ENCODE measurements at regions not wholly inside any gene's neighbourhood (a gene's known extent, or its start where the extent isn't known, plus 50 kb on each side); places are given as distances from the start of the nearest gene placed in this dataset.

DNA sequence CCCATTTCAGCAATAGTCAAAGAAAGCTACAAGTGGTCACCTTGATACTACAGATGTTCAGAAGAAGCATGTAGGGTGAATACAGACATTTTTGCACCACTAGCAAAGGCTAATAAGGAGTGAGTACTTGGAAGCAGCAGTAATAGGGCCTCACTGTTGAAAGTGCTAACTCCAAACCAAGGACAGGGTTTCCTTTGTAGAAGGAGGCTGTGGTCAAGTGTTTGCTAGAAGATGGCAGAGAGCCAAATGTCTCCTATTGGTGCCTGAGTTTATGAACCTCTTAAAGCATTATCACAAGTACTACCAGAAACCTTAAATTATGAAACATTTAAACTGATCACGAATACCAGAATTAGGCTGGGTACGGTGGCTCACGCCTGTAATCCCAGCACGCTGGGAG is 308.1 kb downstream of the ZEB2 start:
- DNase-seq: no peak

DNA sequence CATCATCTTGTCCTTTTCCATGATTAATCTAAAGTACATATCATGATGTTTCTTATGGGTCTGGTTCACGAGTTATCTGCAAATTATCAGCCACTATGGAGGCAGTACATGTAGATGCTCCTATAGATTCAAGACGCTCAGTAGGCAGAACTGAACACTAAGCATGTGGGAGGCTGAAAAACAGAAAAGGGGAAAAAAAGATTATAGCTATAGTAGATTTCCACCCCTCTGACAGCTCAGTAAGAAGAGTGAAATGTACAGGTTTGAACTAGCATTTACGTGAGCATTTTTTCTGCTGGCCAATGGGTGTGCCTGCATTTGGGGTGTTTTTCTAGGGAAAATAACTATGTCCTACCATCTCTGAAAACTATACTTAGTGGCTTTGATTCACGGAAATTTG is 308.9 kb downstream of the ZEB2 start:
- no peak for DNase-seq

DNA sequence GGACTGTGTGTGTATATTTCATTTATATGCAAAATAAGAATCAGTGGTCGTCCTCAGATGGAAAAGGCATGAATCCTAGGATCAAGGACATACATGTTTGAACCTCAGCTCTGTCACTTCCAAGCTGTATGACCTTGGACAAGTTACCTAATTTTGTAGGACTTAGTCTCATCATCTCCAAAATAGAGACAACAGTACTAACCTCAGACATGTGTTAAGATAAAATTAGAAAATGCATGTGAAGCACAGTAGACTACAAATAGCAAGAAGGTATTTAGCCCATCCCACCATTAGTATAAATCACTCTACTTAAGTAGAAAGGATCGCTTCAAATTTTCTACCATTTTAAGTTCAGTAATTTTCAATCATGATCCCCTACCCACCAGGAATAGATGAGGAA is 309.8 kb downstream of the ZEB2 start:
- DNase-seq: no peak

DNA sequence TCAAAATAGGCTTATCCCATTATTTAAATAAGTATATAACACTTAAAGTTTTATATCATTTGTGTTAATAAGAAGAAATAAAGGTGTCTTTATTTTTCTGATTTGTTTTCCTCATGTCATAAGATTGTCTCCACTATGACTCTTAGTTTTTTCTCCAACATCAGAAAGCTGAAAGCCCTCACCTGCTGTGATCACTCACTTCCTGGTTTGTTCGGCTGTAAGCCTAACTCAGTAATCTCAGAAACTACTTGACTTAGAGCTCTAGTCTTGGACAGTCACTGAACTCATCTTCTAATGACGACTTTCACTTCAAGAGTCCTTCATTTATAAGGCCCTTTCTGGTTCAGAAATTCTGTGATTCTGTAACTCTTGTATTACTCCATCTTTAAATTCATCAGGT is 311.0 kb downstream of the ZEB2 start:
- DNase-seq: no peak

DNA sequence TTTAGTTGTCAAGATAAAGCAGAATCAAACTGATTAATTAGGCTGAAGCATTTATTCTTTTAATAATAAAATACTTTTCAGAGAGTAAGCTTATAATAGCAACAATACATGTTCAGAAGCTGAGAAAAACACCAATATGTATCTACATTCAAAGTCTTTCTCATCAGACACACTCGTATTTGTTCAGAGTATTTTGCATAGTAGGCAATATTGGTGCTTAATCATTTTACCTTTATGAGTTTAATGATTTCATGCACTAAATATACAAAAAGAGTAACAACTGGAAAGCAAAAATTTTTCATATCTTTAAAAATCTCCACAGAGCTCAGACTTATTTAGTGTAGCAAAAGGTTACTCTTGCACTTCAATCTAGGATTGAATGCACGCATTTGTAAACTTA is 313.9 kb downstream of the ZEB2 start:
- DNase-seq: no peak

DNA sequence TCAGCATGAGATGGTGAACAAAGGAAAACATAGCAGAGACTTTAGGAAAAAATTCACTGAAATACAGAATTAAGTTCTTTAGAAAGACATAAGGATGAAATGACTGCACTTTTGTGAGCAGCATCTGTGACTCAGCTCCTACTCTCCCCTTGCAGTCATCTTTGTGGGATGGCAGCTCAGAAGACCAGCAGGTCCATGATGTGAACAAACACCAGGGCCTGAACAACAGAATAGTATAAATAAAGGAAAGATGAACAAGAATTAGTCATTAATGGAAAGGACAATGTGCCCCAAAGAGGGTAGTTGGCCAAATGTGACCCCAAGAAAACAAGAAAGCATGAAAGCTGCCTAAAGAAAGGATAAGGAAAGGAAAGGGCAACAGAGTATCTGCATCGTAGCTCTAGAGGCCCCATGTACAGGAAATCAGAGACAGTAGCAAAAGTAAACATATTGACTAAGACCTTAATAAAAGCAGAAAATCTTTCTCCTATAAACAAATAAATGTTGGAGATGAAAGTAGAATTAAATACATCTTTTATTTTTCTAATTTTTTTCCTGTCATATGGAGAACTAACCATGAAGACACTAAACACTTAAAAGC is 318.0 kb downstream of the ZEB2 start:
- no peak for DNase-seq

DNA sequence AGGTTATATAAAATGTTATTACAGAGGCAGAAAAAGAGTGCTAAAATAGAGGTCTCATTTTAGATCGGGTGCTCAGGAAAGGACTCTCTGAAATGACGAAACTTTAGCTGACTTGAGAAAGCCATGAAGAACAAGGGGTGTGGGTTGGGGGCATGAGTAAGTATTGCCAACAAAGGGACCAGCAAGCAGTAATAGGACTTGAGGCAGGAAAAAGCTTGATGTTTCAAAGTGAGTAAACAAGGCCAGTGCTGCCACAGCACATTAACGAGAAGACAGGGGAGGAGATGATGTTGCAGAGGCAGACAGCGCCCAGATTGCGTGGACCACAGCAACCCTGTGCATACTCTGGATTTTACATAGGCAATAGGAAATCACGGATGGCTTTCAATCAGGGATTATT is 318.8 kb downstream of the ZEB2 start:
- DNase-seq: no peak

DNA sequence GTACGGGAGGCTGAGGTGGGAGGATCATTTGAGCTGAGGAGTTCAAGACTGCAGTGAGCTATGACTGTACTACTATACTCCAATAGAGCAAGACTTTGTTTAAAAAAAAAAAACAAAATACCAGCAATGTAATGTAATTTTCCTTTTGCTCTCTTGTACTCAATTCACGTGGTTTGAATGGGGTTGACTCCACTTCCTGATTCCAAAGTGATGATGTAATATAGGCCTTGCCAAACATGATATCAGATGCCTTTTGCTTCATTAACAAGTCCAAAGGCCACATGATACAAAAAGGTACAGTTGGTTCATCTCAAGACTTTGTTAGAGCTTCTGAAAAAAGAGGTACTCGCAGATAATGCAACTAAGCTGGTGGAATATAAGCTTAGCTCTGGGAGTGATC is 321.8 kb downstream of the ZEB2 start:
- DNase-seq: peak in 1 of 2 donors; percentile 2

DNA sequence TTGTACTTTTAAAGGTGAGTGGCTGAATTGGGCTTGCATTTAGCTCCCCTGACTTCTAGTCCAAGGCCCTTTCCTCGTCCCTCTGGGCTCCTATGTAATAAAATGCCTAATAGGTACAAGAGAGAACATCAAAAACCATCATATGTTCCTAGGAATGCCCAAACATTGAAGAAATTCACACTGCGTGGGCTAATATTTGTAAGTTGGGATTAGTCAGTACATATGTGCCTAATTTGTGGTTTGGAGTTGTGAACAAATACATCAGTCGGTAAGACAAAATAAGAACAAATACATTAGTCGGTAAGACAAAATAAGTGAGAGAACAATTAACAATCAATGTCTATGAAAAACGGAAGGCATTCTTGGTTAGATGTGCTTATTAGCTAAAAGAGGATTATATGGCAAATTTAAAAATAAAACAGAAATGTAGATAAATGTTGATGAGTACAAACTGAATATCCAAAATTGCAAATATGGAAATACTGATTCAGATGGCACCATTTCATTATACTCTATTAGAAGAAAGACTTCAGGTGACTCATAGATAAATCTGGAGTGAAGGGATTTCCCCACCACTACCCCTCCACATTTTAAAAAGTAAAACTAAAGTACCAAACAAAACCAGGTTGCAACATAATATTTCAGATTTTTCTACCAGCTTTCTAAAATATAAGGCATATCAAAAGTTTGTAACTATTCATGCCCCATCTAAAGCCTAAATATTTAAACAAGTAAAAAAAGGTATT is 325.4 kb downstream of the ZEB2 start:
- no peak for DNase-seq

DNA sequence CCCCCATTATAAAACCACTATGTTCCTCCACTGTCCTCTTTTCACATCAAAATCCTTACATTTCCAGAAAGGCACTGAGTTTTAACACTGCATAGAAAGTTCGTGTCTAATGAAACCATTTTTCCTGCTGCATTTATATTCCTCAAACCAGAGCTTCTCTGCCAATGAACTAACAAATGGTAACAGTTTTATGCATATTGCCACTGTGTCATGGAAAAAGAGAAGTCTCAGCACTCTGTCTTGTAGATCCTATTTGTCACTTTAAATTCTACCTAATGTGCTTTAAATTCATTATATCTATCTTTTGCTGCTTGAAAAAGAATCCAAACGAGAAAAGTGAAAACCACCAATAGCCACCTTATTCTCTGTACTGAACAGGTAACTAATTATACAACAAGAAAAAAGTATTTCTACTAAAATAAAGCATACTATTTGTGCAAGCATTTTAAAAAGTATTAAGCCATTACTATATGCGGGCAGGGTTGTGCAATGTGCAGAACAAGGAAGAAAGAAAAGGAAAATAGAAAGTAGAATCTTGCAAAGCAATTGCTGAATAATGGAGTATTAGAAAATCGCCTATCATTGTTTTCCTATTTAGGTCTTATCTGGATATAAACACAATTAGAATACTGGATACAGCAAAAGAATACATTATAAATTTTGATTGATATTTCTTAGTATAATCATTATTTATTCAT is 328.9 kb downstream of the ZEB2 start:
- DNase-seq: no peak

DNA sequence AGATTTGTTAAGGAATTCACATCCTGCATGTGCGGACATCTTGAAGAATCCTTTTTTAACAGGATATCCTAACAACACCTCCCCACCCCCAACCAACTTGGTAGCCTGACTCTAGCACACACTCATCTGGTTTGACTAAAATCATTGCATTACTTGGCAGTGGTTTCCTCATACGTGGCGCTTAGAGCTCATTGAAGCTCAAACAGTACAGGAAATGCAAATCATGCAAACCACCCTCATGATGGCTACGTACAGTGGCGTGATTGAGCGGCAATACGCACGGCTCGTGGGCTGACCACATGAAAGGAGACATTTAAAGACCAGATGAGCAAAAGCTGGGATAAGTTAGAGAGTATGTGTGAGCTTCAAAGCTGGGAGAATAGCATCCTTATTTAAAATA is 336.2 kb downstream of the ZEB2 start:
- DNase-seq: peak; percentile 71 to 84

DNA sequence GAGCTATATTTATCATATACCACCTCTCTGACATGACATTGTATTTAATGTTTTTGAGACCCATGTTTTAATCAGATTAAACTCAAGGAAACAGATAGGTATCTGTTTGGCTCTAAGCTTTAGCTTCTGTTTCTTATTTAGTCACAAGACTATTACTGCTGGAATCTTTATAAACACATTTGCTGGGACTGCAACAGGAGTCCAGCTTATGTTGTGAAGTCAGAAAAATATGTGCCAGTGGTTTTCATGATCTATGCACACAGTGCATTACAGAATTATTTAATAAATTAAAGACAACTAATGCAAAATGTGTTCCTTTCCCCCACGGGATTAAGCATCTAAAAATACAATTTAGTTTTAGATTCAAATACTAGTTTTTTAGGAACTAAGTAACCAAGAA is 338.9 kb downstream of the ZEB2 start:
- no peak for DNase-seq

DNA sequence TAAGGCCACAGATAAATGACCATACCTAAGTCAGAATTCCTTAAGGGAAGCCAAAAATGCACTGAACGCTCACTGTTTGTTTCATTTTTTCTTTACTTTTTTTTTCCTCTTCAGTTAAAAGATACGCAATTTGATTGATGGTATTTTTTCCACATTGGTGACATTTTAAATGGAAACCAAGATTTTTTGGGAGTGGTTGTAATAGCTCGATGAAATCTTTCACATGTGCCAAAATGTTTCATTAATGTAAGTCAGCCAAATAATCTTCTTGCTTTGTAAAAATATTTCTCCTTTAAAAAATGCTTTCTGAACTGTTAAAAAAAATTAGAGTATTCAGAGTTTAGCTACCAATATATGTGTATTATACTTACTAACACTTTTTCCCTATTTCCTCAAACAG is 339.8 kb downstream of the ZEB2 start:
- no peak for DNase-seq

DNA sequence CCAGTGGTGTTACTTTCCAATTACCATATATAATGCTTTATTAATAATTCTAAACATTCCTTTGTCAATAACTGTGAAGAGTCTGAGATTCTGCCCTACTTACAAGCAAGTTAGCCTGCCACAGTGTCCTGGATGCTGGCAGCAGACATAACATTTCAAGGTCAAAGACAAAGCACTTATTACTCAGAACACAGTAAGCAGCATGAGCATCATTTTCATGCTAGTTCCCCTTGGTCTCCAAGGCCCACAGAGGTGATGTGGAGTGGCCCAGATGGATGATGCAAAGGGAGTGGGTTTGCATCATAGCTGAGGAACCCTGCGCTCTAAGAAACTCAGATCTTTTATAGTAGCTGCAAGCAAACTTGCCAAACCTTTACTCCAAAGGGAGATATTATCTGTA is 349.7 kb downstream of the ZEB2 start:
- DNase-seq: no peak

DNA sequence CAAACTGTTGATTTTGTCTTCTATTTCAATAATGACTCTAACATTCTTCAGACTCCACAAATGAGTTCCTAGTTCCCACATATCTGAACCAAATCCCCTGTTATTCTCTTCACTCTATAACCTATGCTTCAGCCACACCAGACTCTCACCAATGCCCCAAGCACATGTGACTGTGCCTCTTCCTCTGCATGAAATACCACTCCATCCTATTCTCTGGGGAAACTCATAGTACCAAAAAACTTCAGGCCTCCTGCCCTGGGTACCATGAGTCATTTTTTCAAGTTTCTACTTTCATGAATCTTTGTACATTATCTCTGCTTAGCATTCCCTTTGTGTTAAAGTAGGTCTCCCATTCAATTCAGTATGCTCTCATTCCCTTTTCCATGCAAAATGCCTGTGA is 353.2 kb downstream of the ZEB2 start:
- DNase-seq: no peak

DNA sequence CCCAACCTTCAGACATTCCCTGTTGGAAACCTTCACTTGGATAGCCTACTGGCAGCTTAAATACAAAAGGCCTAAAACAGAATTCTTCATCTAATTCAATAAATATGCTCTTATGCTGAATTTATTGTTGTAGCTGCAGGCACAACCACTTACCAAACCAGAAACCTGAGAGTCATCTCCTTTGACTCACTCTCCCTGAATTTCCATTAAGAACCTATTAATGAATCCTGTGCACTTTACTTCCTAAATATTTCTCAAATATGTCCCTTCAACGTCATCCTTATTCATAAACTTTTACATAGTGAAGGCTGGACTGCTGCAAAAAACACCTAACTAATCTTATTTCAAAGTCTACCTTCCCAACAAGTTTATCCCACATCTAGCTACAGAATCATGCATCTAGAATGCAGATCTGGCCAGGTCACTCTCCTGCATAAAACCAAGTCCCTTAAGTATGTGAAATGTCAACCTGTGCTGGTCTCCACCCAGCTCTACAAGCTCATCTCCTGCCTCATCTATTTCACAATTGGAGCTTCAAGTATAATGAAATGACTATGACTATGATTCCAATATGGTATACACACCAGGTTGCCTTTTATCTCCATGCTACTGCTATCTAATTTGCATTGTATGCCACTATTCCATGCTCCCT is 354.2 kb downstream of the ZEB2 start:
- no peak for DNase-seq

DNA sequence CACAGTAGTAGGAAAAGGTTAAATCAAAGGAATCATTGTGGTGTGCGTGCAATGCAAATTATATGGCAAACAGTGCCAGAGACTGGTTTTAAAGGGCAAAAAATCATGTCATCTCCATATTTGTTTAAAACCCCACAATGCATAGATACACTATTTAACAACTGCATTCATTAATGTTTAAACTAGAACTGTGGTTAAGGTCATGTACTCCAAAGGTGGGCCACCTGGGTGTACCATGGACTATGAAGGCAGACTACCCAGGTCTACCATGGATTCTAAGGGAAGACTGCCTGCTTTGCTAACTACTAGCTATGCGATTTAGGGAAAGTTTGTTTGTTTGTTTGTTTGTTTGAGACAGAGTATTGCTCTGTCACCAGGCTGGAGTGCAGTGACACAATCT is 356.3 kb downstream of the ZEB2 start:
- no peak for DNase-seq

DNA sequence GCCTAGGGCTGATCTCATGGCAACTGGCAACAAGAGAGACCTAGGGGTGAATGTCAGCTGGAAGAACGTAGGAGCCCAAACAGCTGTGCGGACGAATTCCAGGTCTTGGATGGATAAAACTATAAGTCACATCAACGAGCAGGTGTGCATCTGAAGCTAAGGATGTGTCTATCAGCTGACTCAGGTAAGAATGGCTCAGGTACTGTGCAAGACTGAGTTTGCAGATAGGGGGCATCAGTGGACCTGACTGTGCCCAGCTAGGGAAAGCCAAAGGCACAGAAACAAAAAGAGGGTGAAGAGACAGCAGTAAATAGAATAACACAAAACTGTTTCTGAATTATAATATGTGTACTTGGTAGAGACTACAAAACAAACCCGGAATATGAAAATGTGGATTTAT is 357.3 kb downstream of the ZEB2 start:
- peak; percentile 31 to 64 for DNase-seq

DNA sequence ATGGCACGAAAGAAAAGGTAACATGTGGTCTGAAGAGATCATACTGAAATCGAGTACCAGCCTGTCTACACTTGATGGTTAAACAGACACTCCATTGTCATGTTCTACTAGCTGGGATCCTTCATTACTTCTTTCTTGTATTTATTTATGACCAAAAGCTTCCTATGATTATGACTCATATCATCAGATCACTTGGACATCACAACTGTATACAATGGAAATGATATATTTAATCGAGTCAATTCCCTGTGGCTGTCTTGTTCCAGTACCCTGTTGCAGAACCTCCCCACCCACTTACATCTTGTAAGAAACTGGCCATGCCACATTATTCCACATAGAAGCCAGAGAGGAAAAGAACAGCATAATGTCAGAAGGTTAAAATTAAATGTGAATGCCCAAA is 358.9 kb downstream of the ZEB2 start:
- no peak for DNase-seq

DNA sequence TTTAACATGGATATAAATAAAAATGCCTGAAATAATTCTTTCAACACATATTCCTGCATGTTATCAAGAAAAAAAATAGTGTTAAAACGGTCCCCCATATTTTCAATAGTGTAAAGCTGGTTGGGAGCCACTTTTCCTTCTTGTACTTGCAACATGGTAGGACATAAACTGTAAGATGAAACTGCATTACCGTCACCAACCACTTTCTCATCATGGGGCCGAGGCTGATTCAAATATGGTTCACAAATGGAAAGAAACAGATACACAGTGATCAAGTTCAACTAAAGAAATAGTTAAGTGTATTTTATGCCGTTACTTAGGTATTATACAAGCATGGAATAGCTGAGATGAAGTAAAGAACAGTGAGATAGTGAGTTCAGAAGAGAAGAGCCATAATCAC is 360.7 kb downstream of the ZEB2 start:
- DNase-seq: no peak

DNA sequence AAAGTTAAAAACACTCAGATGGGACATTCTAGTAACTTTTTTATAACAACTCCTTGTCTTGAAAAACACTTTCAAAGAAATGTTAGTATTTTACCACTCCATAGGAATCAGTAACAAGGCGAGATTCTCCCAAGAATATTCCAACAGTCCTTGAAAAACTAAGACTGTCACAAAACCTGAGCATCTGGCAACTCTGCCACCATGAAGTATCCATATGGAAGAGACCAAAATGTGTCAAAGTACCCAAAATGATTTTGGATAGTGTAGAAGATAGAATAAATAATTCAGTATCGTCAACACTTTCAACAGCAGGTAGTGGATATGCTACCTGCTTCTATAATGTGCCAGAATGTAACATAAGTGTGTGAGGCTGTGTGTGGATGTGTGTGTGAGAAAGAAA is 361.8 kb downstream of the ZEB2 start:
- no peak for DNase-seq

DNA sequence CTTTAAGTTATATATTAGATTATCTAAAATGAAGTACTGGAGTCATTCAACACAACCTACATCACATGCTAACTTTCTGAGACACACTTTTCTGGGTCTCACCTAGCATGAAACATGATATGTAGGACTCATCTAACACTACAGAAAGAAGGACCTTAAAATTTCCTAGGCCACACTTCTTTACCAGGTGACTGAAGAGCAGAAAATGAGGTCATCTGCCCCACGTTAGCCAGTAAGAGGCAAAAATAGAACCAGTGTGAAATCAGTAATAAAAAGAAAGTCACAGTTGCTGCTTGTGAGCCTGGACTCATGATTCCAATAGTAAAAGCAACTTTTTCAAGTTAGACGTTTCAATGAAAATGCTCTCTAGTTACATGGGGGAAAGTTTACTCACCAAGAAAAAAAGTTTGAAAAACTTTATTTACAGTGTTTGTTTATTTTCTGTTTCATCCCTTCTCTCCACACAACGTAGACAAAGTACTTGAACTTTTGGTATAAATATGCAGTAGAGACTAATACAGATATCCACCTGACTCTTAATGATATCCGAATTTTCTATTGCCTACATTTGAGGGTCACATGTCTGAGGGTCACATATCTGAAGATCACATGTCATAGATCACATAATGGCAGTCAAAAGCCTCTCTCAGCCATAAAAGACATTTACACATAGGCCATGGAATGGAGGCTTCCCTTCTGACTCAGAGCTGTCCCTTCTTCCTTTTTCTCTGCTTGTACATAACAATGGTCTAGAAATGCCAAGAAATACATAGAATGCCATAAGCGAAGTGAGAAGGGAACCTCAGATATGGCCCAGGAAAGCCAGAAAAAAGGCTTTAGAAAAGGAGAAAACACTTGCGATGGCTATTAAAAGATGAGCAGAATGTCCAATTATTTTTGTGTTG is 362.9 kb downstream of the ZEB2 start:
- no peak for DNase-seq

DNA sequence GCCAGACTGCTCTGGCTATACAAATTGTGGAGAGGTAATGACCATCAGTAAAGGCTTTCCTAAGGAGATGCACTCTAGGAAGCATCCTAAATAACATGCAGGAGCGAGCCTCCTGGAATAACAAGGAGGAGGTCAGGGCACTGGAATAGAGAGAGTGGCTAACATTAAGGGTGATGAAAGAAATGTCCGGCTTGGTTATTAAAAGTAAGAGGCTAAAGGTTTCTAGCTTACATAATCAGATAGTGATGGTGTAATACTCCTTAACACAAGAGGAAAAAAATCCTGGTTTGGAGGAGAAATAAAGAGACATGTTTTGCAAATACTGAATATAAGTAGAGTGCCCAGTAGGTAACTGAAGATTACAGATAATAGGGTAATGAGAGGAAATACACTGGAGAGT is 365.7 kb downstream of the ZEB2 start:
- no peak for DNase-seq
